CD4-positive, CD25-positive, alpha-beta regulatory T cell (primary cell): ENCODE measurements at regions not wholly inside any gene's neighbourhood (a gene's known extent, or its start where the extent isn't known, plus 50 kb on each side); places are given as distances from the start of the nearest gene placed in this dataset.

Source experiments
- ATAC-seq, 2 donors: fragments of 150-1000 bp; cut with Tn5 transposase; one replicate each; pipeline ENCODE4 v1.10.0; 2021; ENCODE audit warnings: low read depth in 2 of 2, moderate number of reproducible peaks in 2 of 2, moderate library complexity in 1 of 2
- DNase-seq, 3 donors: peaks; one replicate each; pipeline versions ENCODE4 v3.0.0 to v3.0.0-alpha.2; 2012 to 2022; ENCODE audit warnings: mixed read lengths in 1 of 3
- H3K27ac ChIP-seq: one replicate; pipeline ENCODE4 v1.7.0; 2013; ENCODE audit warnings: mild to moderate bottlenecking, low read length; ENCODE audit not compliant: insufficient read depth, poor library complexity, severe bottlenecking
- H3K27me3 ChIP-seq: one replicate; pipeline ENCODE4 v1.7.0; 2013; ENCODE audit warnings: low read length; ENCODE audit not compliant: control insufficient read depth, insufficient read depth
- H3K36me3 ChIP-seq: one replicate; pipeline ENCODE4 v1.7.0; 2013; ENCODE audit warnings: mild to moderate bottlenecking, low read length, moderate library complexity; ENCODE audit not compliant: control insufficient read depth, insufficient read depth
- H3K4me1 ChIP-seq: 2 replicates; pipeline ENCODE4 v1.7.0; 2013; ENCODE audit warnings: mild to moderate bottlenecking, low read length; ENCODE audit not compliant: insufficient read depth, control insufficient read depth, poor library complexity, severe bottlenecking
- H3K4me3 ChIP-seq: one replicate; pipeline ENCODE4 v1.7.0; 2013; ENCODE audit warnings: low read depth, mild to moderate bottlenecking, low read length, moderate library complexity
- H3K9me3 ChIP-seq, 2 experiments: 1 replicate in 1 of 2; 2 replicates in 1 of 2; pipeline ENCODE4 v1.7.0; 2013; ENCODE audit warnings: low read length in 2 of 2, mild to moderate bottlenecking in 1 of 2, moderate library complexity in 1 of 2; ENCODE audit not compliant: control insufficient read depth in 2 of 2
- H3K27ac Mint-ChIP-seq, 3 donors: one replicate each; pipeline ENCODE4 v1.8.0; 2020 to 2022; ENCODE audit warnings: mild to moderate bottlenecking in 3 of 3, mixed read lengths in 3 of 3, moderate library complexity in 2 of 3
- H3K27me3 Mint-ChIP-seq: one replicate; pipeline ENCODE4 v1.8.0; 2022; ENCODE audit warnings: mild to moderate bottlenecking, mixed read lengths
- H3K36me3 Mint-ChIP-seq: one replicate; pipeline ENCODE4 v1.8.0; 2020; ENCODE audit warnings: mixed read lengths
- H3K4me1 Mint-ChIP-seq, 4 donors: one replicate each; pipeline ENCODE4 v1.8.0; 2020 to 2022; ENCODE audit warnings: mixed read lengths in 4 of 4, mild to moderate bottlenecking in 1 of 4
- H3K4me3 Mint-ChIP-seq, 4 donors: one replicate each; pipeline ENCODE4 v1.8.0; 2020 to 2022; ENCODE audit warnings: mild to moderate bottlenecking in 4 of 4, mixed read lengths in 4 of 4, moderate library complexity in 3 of 4
- H3K9me3 Mint-ChIP-seq, 7 donors: one replicate each; pipeline ENCODE4 v1.8.0; 2020 to 2022; ENCODE audit warnings: mixed read lengths in 7 of 7, mild to moderate bottlenecking in 3 of 7, moderate library complexity in 2 of 7

- DNase-seq = no peak
- no peak overlapping the region for H3K27ac Mint-ChIP-seq
- H3K9me3 ChIP-seq = no peaks in the 10 kb centered on the region
- no peak for ATAC-seq
- H3K4me3 Mint-ChIP-seq = no peak overlapping the region
- no peaks in the 10 kb centered on the region for H3K4me1 Mint-ChIP-seq
- peaks cover 4% of the 10 kb centered on the region for H3K27me3 Mint-ChIP-seq
- no peaks in the 10 kb centered on the region for H3K36me3 ChIP-seq
- H3K9me3 Mint-ChIP-seq = peaks cover 0 to 7% (median 0%) of the 10 kb centered on the region in 7 donors
- no peak overlapping the region for H3K27ac ChIP-seq
- no peaks in the 10 kb centered on the region for H3K36me3 Mint-ChIP-seq
- no peaks in the 10 kb centered on the region for H3K27me3 ChIP-seq
- H3K4me3 ChIP-seq = no peak overlapping the region
- no peaks in the 10 kb centered on the region for H3K4me1 ChIP-seq
Observed at GRCh38 chr12:13749389-13749788, 232.0 kb downstream of the GRIN2B start.

DNA sequence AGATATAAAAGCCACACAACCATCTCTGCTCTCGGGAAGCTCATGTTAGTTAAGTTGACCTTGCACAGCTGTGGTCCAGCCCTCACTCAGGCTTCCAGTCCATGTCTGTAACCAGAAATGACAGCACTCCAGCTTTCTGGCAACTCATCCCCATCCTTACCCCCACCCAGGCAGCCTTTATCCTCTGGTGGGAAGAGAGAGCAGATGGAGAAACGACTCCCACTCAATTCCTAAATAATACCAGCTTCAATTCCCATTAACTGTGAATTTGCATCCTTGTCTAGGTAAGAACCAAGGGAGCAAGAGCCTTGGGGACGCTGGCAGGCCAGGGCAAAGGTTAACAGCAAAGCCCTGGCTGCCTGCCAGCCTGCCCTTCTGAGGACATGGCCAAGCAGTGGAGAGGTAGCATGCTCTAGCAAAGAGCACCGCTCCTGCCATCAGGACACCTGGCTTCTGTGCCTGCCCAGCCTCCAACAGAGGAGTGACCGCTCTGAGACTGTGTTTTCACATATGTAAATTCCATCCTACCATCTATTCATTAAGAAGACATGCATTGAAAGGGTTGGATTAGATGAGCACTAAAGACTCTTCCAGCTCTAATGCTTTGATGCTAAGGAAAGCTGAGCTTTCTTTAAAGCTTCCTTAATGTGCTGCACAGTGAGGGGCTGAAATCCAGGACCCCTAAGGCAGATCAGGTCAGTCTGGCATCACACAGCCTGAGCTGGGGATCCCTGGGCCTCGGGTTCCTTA, 236.1 kb downstream of the GRIN2B start:
- Histone ChIP-seq H3K9me3 (no peaks in the 10 kb centered on the region), H3K4me1 (no peaks in the 10 kb centered on the region), H3K27ac (no peak overlapping the region), H3K36me3 (no peaks in the 10 kb centered on the region), H3K27me3 (no peaks in the 10 kb centered on the region), H3K4me3 (no peak overlapping the region)
- no peaks in the 10 kb centered on the region for H3K4me1 Mint-ChIP-seq
- no peak overlapping the region for H3K27ac Mint-ChIP-seq
- peaks cover 0 to 3% (median 0%) of the 10 kb centered on the region in 7 donors for H3K9me3 Mint-ChIP-seq
- DNase-seq (no peak), ATAC-seq (no peak)
- peaks cover 4% of the 10 kb centered on the region for H3K27me3 Mint-ChIP-seq
- H3K36me3 Mint-ChIP-seq = no peaks in the 10 kb centered on the region
- H3K4me3 Mint-ChIP-seq = no peak overlapping the region

GRCh38 chr12:13744561-13744960, 236.8 kb downstream of the GRIN2B start:
- no peak overlapping the region for H3K4me3 ChIP-seq
- DNase-seq = no peak
- no peaks in the 10 kb centered on the region for H3K36me3 ChIP-seq
- no peak overlapping the region for H3K27ac ChIP-seq
- ATAC-seq = no peak
- no peaks in the 10 kb centered on the region for H3K27me3 ChIP-seq
- Mint-ChIP-seq H3K9me3 (peaks cover 0 to 3% (median 0%) of the 10 kb centered on the region in 7 donors), H3K36me3 (no peaks in the 10 kb centered on the region), H3K27me3 (peaks cover 1% of the 10 kb centered on the region), H3K27ac (no peak overlapping the region), H3K4me3 (no peak overlapping the region), H3K4me1 (no peaks in the 10 kb centered on the region)
- no peaks in the 10 kb centered on the region for H3K4me1 ChIP-seq
- no peaks in the 10 kb centered on the region for H3K9me3 ChIP-seq

DNA sequence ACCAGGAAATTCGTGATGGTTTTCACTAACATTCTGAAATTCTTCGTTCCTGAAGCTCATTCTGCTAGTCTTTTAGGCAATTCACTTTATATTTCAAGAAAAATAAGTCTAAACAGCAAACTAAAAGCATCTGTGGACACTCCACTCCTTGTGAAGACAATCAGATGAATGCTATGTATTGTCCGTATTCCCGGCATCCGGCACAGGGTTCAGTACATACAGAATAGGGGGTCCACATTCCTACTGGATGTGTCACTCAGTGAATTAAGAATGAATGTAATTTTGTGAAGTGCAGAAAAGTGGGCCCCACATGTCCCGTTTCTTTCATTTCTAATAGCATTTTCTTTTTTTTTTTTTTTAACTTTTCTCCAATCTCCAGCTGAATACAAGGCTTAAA, 241.3 kb downstream of the GRIN2B start:
- Mint-ChIP-seq H3K9me3 (peaks cover 0 to 1% (median 0%) of the 10 kb centered on the region in 7 donors), H3K27me3 (no peaks in the 10 kb centered on the region), H3K4me1 (no peaks in the 10 kb centered on the region), H3K4me3 (no peak overlapping the region), H3K36me3 (no peaks in the 10 kb centered on the region), H3K27ac (no peak overlapping the region)
- Histone ChIP-seq H3K27me3 (no peaks in the 10 kb centered on the region), H3K36me3 (no peaks in the 10 kb centered on the region), H3K9me3 (no peaks in the 10 kb centered on the region), H3K27ac (no peak overlapping the region), H3K4me1 (no peaks in the 10 kb centered on the region), H3K4me3 (no peak overlapping the region)
- ATAC-seq (no peak), DNase-seq (no peak)

GRCh38 chr12:13735734-13736133, 245.7 kb downstream of the GRIN2B start:
- Histone ChIP-seq H3K4me3 (no peak overlapping the region), H3K9me3 (no peaks in the 10 kb centered on the region), H3K36me3 (no peaks in the 10 kb centered on the region), H3K27me3 (no peaks in the 10 kb centered on the region), H3K27ac (no peak overlapping the region), H3K4me1 (no peaks in the 10 kb centered on the region)
- Mint-ChIP-seq H3K27me3 (no peaks in the 10 kb centered on the region), H3K4me1 (no peaks in the 10 kb centered on the region), H3K4me3 (no peak overlapping the region), H3K27ac (no peak overlapping the region), H3K9me3 (peaks cover 0 to 10% (median 1%) of the 10 kb centered on the region in 7 donors), H3K36me3 (no peaks in the 10 kb centered on the region)
- ATAC-seq (no peak), DNase-seq (no peak)

DNA sequence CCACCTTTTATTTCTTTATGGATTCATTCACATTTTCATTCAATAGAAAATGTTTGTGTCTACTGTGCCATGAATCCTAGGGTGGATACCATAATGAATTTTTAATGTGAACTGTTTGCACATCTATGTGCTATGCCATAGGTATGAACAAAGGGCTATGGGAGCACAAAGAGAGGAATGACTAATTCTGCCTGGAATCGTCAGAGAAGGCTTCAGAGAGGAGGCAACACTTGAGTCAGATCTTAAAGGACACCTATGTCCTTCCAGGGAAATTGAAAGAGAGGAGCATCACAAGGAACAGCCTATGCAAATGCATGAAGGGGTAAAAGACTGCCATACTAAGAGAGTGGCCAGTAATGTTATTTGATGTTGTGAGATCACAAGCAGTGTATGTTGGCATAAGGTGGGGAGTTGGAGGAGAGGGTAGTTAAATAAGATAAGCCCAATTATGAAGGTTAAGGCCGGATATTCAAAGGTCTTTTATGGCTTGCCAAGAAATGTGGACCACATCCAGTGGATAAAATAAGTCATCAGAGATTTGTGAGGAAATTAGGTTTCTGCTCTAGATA, 246.7 kb downstream of the GRIN2B start:
- no peak for DNase-seq
- H3K36me3 Mint-ChIP-seq = no peaks in the 10 kb centered on the region

DNA sequence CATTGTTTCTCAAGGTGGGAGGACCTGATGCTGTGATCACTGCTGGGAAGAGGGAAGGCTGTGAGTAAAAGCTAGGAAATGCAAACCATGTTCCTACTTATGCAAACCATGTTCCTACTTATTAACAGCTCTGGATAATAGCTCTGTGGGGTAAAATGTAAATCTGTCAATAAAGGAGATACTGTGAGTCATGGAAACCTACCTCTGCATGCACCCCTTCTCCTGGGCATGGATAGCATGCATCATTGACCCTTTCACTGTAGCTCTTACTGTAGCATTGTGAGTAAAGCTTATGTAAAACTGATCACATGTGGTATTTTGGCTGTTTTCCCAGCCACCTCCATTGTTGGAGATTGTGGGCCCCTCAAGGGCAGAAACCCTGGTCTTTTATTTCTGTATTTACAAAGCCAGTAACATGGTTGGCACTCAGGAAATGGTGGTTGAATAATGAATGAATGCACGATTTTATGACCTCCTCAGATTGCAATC, 253.7 kb downstream of the GRIN2B start:
- Mint-ChIP-seq H3K4me3 (no peak overlapping the region), H3K9me3 (peaks cover 0 to 8% (median 4%) of the 10 kb centered on the region in 7 donors), H3K27ac (no peak overlapping the region), H3K36me3 (no peaks in the 10 kb centered on the region), H3K27me3 (no peaks in the 10 kb centered on the region), H3K4me1 (no peaks in the 10 kb centered on the region)
- Histone ChIP-seq H3K4me3 (no peak overlapping the region), H3K9me3 (no peaks in the 10 kb centered on the region), H3K36me3 (no peaks in the 10 kb centered on the region), H3K4me1 (no peaks in the 10 kb centered on the region), H3K27me3 (no peaks in the 10 kb centered on the region), H3K27ac (no peak overlapping the region)
- DNase-seq (no peak), ATAC-seq (no peak)

More for the DNA sequence above, 246.7 kb downstream of the GRIN2B start:
- H3K27ac Mint-ChIP-seq = no peak overlapping the region
- no peaks in the 10 kb centered on the region for H3K4me1 ChIP-seq
- H3K9me3 ChIP-seq = no peaks in the 10 kb centered on the region
- no peaks in the 10 kb centered on the region for H3K36me3 ChIP-seq
- H3K4me3 Mint-ChIP-seq = no peak overlapping the region
- peaks cover 0 to 10% (median 3%) of the 10 kb centered on the region in 7 donors for H3K9me3 Mint-ChIP-seq
- ATAC-seq = no peak
- H3K27me3 ChIP-seq = no peaks in the 10 kb centered on the region
- H3K27ac ChIP-seq = no peak overlapping the region
- no peaks in the 10 kb centered on the region for H3K4me1 Mint-ChIP-seq
- no peak overlapping the region for H3K4me3 ChIP-seq
- H3K27me3 Mint-ChIP-seq = no peaks in the 10 kb centered on the region

- no peak overlapping the region for H3K4me3 Mint-ChIP-seq
- no peak for ATAC-seq
- H3K9me3 Mint-ChIP-seq = peaks cover 0 to 6% (median 0%) of the 10 kb centered on the region in 7 donors
Observed at GRCh38 chr12:13725049-13725448, 256.4 kb downstream of the GRIN2B start.

More at GRCh38 chr12:13725049-13725448, 256.4 kb downstream of the GRIN2B start:
- no peak for DNase-seq
- H3K9me3 ChIP-seq = no peaks in the 10 kb centered on the region
- H3K36me3 ChIP-seq = no peaks in the 10 kb centered on the region
- H3K27ac Mint-ChIP-seq = no peak overlapping the region
- no peak overlapping the region for H3K4me3 ChIP-seq
- no peak overlapping the region for H3K27ac ChIP-seq
- no peaks in the 10 kb centered on the region for H3K27me3 ChIP-seq
- no peaks in the 10 kb centered on the region for H3K4me1 Mint-ChIP-seq
- H3K36me3 Mint-ChIP-seq = no peaks in the 10 kb centered on the region
- no peaks in the 10 kb centered on the region for H3K27me3 Mint-ChIP-seq
- no peaks in the 10 kb centered on the region for H3K4me1 ChIP-seq
